ENCODE measurements at regions not wholly inside any gene's neighbourhood (a gene's known extent, or its start where the extent isn't known, plus 50 kb on each side); places are given as distances from the start of the nearest gene placed in this dataset.
A peak's percentile ranks its signal among the peaks of the same experiment; 100 is the strongest.
"Not testable (repeated sequence)": the region's sequence is repeated elsewhere in the genome, so short reads cannot be mapped to it uniquely, and the experiment has no call there.

DNA sequence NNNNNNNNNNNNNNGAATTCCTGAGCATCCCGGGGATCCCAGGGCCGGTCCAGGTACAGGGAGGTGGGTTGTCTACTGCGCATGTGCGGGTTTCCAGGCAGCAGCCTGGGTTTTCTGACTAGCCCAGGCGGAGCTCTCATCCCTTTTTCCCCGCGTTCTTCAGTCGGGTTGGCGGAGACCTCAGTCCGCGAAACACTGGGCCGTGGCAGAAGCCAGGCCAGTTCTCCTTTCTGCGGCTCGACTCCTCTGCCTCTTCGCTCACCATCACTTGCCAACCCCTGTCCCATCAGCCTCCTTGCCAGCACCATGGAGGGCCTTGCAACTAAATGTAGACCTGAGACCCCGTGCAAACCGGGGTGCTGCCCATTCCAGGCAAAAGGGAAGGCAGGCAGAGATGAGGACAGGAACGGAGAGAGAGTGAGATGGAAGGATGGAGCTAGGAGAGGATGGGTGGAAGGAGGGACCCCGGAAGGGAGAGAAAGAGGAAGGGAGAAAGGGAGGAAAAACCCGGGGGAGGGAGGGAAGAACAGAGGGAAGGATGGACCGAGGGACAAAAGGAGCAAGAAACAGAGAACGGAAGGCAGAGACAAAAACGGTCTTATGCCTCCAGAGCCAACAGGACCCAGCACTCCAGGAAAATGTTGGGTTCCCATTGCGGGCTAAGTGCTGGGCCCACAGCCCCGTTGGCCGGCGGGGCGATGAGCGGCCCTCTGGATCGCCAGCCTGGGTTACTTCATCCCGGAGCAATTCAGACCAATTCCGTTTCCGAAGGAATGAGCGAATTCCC lies 445.4 kb upstream of the DEFB115 start:
- DNase-seq, result peak; percentile 19

- DNase-seq, result no peak
These were observed 444.6 kb upstream of the DEFB115 start for GRCh38 chr20:30812739-30813411.

DNA sequence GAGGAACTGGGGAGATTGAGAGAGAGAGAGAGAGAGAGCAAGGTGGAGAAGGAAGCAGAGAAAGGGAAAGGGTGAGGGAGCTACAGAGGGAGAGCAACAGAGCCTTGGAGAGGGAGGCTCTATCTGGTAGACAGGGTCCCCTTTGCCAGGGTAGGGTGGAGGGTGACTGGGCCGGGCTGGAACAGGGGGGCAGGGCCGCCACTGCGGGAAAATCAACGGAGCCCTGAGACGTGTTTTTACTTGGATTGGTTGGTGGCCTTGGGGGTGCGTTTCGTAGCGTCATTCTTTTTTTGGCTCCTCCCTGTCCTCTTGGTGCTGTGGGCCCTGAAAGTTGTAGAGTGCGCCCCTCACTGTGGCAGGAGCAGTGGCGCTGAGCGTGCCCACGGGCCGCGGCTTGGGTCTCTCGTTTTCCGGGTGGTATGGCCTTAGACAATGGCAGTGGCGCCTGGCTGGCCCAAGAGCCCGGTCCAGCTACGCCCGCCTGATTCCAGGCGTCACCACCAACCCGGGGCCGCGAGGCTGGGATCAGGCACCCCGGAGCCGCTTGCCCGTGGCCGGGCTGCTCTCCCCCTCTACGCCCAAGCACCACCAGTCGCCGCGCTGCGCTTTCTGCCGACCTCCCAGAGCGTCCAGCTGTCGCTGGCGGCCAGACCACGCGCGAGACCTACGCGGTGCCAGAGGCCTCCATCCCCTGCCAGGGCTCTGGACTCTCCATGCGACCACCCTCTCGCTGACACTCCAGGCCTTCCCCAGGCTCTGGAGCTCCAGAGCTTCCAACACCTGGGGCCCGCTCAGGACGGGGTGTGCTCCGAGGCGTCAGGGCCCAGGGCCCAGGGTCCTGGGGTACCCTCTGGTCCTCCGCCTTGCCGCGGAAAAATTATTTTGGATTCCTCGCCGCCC lies 443.8 kb upstream of the DEFB115 start:
- DNase-seq, result not testable (repeated sequence)

DNA sequence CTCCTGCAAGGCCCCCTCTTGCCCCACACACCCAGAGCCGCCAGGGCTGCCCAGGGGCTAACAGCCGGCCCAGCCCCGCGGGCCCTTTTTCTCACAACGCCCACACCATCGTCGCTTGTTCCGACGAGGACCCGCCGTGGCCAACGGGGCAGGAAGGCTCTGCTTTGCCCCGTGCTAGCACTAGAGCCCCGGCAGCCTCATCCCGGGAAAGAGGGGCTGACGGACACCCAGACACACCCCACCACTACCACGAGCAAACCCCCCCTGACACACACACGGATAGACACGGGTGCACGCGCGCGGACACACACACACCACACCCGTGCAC lies 443.2 kb upstream of the DEFB115 start:
- not testable (repeated sequence) for DNase-seq

DNA sequence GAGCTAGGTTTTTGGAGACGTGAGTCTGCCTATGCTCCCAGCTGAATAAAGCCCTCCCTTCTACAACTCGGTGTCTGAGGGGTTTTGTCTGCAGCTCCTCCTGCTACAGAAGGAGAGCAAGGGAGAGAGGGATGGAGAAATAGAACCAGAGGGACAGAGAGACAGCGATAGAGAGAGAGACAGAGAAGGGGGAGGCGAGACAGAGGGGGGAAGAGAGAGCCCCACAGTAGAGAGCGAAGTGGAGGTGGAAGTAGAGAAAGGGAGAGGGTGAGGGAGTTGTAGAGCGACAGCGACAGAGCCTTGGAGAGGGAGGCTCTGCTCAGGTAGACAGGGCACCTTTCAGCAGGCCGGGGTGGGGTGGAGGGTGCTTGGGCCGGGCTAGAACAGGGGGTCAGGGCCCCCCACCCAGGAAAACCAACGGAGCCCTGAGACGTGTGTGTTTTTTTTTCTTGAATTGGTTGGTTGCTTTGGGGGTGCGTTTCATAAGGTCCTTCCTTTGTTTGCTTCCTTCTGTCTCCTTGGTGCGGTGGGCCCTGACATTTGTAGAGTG lies 442.4 kb upstream of the DEFB115 start:
- not testable (repeated sequence) for DNase-seq

DNA sequence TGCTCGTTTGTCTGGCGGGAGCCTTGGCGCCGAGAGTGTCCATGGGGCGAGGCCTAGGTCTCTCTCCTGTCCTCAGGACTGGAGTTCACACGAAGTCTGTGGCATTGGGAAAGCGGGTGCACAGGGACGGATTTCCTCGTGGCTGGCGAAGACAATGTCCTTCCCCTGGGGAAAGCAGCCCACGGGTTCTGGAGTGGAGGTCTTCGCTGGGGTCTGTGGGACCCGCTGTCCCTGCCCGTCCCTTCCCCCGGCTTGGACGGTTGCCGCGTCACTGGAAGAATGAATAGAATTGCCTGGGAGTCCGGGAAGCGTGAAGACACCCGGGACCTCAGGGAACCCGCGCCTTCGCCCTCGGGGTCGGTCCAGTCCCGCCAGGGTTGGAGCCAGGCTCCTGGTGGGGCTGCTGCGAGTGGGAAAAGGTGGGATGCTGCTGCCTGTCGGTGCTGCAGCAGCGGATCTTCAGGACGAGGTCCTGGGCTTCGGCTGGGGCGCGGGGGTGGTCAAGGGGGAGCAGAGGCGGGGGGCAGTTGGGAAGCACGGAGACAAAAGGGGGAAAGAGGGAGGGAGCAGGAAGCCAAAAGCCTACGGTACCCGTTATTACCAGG lies 441.8 kb upstream of the DEFB115 start:
- DNase-seq, result no peak

- no peak for DNase-seq
These were observed 441.2 kb upstream of the DEFB115 start for GRCh38 chr20:30816182-30816645.

- DNase-seq, result not testable (repeated sequence)
These were observed 435.8 kb upstream of the DEFB115 start for GRCh38 chr20:30821615-30822014.

GRCh38 chr20:30824666-30825065 lies 432.8 kb upstream of the DEFB115 start:
- not testable (repeated sequence) for DNase-seq

GRCh38 chr20:30845923-30846322 lies 411.5 kb upstream of the DEFB115 start:
- DNase-seq, result not testable (repeated sequence)

- not testable (repeated sequence) for DNase-seq
These were observed 389.2 kb upstream of the DEFB115 start for GRCh38 chr20:30868271-30868670.

DNA sequence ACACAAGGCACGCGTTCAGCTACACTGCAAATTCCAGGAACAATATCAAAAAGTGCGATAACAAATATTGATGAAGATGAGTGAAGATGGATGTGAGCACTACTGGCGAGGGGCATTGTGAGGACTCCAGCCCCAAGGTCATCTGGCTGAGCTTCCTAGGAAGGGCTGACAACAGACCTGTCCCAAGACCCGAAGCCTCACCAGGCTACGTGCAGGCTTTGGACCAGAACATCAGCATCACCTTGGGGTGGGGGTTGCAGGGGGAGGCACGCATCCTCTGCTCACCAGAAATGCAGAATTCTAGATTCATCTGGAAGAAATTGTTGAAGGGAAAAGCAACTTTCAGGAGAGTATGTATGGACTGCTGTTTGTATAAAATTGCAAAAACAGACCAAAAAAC lies 386.3 kb upstream of the DEFB115 start:
- not testable (repeated sequence) for DNase-seq

- not testable (repeated sequence) for DNase-seq
These were observed 385.2 kb upstream of the DEFB115 start for GRCh38 chr20:30872252-30872651.

GRCh38 chr20:30875868-30876267 lies 381.6 kb upstream of the DEFB115 start:
- DNase-seq, result not testable (repeated sequence)

DNA sequence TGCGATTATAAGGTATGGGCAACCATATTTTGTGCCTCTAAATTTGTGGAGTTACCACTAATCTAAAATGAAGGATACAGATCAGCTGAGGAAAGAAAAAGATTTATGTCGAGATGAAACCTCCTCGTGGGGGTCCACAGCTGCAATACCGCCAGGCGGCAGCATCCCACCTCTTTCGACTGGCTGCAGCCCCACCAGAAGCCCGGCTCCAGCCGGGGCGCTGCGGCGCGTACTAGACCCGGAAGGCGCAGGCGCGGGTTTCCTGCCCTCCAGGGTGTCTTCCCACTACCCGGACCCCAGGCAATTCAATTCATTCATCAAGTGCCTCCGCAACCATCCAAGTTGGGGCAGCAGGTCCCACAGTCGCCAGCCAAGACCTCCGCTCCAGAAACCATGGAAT lies 366.1 kb upstream of the DEFB115 start:
- not testable (repeated sequence) for DNase-seq

GRCh38 chr20:30892541-30893345 lies 364.7 kb upstream of the DEFB115 start:
- no peak for DNase-seq

DNA sequence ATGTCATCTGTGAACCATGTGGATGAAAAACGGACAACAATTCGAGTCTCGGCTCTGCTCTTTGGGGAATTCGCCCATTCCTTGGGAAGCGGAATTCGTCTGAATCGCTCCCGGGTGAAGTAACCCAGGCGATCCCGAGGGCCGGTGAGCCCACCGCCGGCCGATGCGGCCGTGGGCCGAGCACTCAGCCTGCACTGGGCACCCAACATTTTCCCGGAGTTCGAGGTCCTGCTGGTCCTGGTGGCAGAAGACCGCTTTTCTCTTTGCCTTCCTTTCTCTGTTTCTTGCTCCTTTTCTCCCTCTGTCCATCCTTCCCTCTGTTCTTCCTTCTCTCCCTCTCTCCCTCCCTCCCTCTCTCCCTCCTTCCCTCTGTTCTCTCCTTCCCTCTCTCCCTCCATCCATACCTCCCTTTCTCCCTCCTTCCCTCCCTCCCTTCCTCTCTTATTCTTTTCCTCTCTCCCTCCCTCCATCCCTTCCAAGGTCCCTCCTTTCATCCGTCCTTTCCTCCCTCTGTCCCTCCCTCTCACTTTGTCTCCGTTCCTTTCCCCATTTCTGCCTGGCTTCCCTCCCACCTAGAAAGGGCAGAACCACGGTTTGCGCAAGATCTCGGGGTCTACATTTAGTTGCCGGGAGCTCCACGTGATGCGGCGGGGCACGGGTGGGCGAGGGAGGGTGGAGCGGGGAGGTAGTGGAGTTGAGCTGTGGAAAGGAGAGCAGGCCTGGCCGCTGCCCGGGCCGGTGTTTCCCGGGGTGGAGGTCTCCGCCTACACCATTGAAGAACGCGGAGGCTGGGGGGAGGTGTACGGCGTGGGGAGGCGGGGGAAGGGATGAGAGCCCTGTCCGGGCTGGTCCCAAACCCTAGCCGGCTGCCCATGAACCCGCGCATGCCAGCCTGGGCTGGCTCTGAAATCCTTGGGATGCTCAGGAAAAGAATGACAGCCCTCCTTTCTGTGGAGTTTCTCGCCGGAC lies 363.8 kb upstream of the DEFB115 start:
- DNase-seq, result not testable (repeated sequence)

DNA sequence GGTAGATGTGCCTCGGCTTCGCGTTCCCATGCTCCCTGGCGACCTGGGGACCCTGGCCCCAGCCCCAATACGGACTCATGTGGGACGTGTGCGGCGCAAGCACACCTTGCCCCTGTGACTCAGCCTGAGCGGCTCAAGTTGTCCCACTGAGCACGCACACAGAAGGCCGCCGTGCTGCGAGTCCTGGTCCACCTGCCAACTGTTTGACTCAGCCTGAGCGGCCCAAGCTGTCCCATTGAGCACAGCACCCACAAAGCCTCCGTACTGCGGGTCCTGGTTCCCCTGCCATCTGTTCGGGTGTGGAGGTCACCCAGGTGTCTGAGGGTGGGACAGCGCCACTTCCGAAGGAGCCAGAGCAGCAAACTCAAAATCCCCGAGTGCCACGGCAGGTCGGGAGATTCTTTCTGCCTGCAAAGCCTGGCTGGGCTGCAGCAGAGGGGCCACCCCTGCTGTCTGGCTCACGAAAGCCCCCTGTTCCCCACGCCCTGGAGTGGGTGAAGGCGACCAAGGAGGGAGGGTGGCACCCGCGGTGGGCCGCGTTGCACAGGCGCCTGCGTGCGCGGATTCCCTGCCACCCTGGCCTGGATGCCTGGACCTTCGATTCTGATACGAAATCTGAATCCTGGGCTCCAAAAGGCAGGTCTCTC lies 362.6 kb upstream of the DEFB115 start:
- DNase-seq, result not testable (repeated sequence)

DNA sequence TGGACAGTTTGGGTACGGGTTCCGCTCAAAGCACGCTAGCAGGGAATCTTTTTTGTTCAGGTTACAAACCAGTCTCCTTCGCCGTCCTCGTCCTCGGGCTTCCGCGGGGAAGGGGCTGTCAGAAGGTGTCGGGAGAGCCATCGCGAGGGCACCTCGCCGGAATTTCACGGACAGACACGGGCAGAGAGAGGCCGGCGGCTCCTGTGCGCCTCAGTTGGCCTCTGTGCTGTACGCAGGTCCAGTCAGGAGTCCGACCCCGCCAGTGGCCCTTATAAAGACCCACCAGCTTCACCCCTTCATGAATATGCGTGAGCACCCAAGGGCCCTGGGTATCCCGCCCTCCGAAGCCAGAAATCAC lies 362.1 kb upstream of the DEFB115 start:
- DNase-seq, result not testable (repeated sequence)

All from fibroblast of skin of right quadriceps (primary cell).